Gastroesophageal sphincter (tissue), 3 donors: ENCODE measurements at regions not wholly inside any gene's neighbourhood (a gene's known extent, or its start where the extent isn't known, plus 50 kb on each side); places are given as distances from the start of the nearest gene placed in this dataset.

Experiments
- EP300 ChIP-seq: sonication (generic); formaldehyde crosslinking; IDR thresholded peaks from one replicate; pipeline ENCODE4 v1.6.1; 2017; ENCODE audit warnings: antibody characterized with exemption, mild to moderate bottlenecking
- POLR2A ChIP-seq, 2 donors: fragments of 450-650 bp; IDR thresholded peaks; one replicate each; pipeline ENCODE4 v1.6.1; 2017; ENCODE audit warnings: antibody characterized with exemption in 2 of 2, mild to moderate bottlenecking in 2 of 2, moderate library complexity in 1 of 2
- TF ChIP-seq, protein P1 (sequence below), 4 experiments: fragments of 200-600 bp in 2 of 4; fragments of 450-650 bp in 2 of 4; sonication (generic) in 1 of 4; IDR thresholded peaks; one replicate each; pipeline ENCODE4 v1.5.1; 2017 to 2019; ENCODE audit warnings: antibody characterized with exemption in 4 of 4, mild to moderate bottlenecking in 2 of 4, moderate library complexity in 2 of 4

DNA sequence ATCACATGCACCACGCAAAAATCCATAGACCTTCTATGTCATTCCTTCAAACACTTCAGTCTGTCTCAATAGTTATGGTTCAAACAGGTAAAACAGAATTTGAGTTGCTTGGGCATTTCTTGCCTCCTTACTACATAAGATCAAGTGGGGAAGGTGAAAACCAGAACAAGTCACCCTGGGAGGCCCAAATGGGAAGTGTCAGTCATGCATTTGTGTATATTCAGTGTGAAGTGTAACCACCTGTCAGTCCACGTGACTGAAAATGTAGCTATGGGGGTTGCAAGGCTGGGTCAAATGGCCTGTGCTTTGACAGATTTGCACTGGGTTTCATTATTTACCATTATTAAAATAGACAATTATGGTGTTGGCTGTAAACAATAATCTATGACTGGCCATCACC is 176.6 kb upstream of the VIPR2 start:
- TF ChIP-seq EP300 (no peak), POLR2A (IDR thresholded peaks at IDR 0.05) (no peak)
- TF ChIP-seq, protein P1, sequence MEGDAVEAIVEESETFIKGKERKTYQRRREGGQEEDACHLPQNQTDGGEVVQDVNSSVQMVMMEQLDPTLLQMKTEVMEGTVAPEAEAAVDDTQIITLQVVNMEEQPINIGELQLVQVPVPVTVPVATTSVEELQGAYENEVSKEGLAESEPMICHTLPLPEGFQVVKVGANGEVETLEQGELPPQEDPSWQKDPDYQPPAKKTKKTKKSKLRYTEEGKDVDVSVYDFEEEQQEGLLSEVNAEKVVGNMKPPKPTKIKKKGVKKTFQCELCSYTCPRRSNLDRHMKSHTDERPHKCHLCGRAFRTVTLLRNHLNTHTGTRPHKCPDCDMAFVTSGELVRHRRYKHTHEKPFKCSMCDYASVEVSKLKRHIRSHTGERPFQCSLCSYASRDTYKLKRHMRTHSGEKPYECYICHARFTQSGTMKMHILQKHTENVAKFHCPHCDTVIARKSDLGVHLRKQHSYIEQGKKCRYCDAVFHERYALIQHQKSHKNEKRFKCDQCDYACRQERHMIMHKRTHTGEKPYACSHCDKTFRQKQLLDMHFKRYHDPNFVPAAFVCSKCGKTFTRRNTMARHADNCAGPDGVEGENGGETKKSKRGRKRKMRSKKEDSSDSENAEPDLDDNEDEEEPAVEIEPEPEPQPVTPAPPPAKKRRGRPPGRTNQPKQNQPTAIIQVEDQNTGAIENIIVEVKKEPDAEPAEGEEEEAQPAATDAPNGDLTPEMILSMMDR (IDR thresholded peaks at IDR 0.05) = no peak
